T-cell (primary cell): ENCODE measurements at regions not wholly inside any gene's neighbourhood (a gene's known extent, or its start where the extent isn't known, plus 50 kb on each side); places are given as distances from the start of the nearest gene placed in this dataset.

Experiments used
- ATAC-seq, 4 experiments: fragments of 200-7000 bp in 3 of 4; fragments of 150-1000 bp in 1 of 4; cut with Tn5 transposase; replicated peaks in 1 of 4; 1 replicate in 3 of 4; 2 replicates in 1 of 4; pipeline ENCODE4 v1.10.0; 2021; ENCODE audit warnings: moderate library complexity in 3 of 4, mild to moderate bottlenecking in 2 of 4, moderate number of reproducible peaks in 1 of 4
- CTCF ChIA-PET, 2 donors: fragments of 300-600 bp; sonication (Branson Sonifier 250); formaldehyde crosslinking; loops; one replicate each; lab custom pipeline; 2022; ENCODE audit warnings: antibody characterized with exemption in 2 of 2; lab: Charles Lee
- POLR2A ChIA-PET, 2 donors: fragments of 300-600 bp; sonication (Branson Sonifier 250); formaldehyde crosslinking; loops; one replicate each; lab custom pipeline; 2022; ENCODE audit warnings: antibody characterized with exemption in 2 of 2; lab: Charles Lee
- DNase-seq, 35 experiments: peaks; one replicate each; pipeline versions ENCODE4 v3.0.0 to v3.0.0-alpha.2; 2013 to 2023
- H3K27ac ChIP-seq: one replicate; pipeline ENCODE4 v1.5.1; 2013; ENCODE audit warnings: low read length
- H3K27me3 ChIP-seq, 2 experiments: replicated peaks in 1 of 2; 1 replicate in 1 of 2; 2 replicates in 1 of 2; pipeline versions ENCODE4 v1.6.1 to v1.7.0; 2013; ENCODE audit warnings: low read length in 1 of 2, mixed read lengths in 1 of 2; ENCODE audit not compliant: control insufficient read depth in 2 of 2, insufficient read depth in 2 of 2; ENCODE audit errors: extremely low read depth in 1 of 2
- H3K36me3 ChIP-seq, 2 donors: 1 replicate in 1 of 2; 2 replicates in 1 of 2; pipeline versions ENCODE4 v1.6.1 to v1.7.0; 2013; ENCODE audit warnings: low read length in 1 of 2; ENCODE audit not compliant: control insufficient read depth in 2 of 2, insufficient read depth in 1 of 2; ENCODE audit errors: extremely low read depth in 1 of 2
- H3K4me1 ChIP-seq, 2 experiments: 1 replicate in 1 of 2; 2 replicates in 1 of 2; pipeline versions ENCODE4 v1.6.1 to v1.7.0; 2013; ENCODE audit warnings: low read length in 2 of 2, mixed read lengths in 1 of 2; ENCODE audit not compliant: insufficient read depth in 2 of 2, control insufficient read depth in 1 of 2; ENCODE audit errors: extremely low read depth in 1 of 2
- H3K4me3 ChIP-seq, 2 donors: 1 replicate in 1 of 2; 2 replicates in 1 of 2; pipeline versions ENCODE4 v1.5.1 to v1.7.0; 2013; ENCODE audit warnings: mild to moderate bottlenecking in 2 of 2, low read length in 1 of 2, moderate library complexity in 1 of 2; ENCODE audit not compliant: control insufficient read depth in 1 of 2; ENCODE audit errors: extremely low read depth in 1 of 2
- H3K9me3 ChIP-seq: 2 replicates; pipeline ENCODE4 v1.7.0; 2013
- H3K27ac Mint-ChIP-seq, 2 donors: one replicate each; pipeline ENCODE4 v1.8.0; 2020 to 2021; ENCODE audit warnings: mild to moderate bottlenecking in 2 of 2, mixed read lengths in 2 of 2
- H3K27me3 Mint-ChIP-seq, 2 donors: one replicate each; pipeline ENCODE4 v1.8.0; 2021 to 2022; ENCODE audit warnings: mixed read lengths in 2 of 2
- H3K36me3 Mint-ChIP-seq: one replicate; pipeline ENCODE4 v1.8.0; 2021; ENCODE audit warnings: mixed read lengths
- H3K4me1 Mint-ChIP-seq, 3 donors: one replicate each; pipeline ENCODE4 v1.8.0; 2020 to 2022; ENCODE audit warnings: mixed read lengths in 3 of 3, mild to moderate bottlenecking in 1 of 3
- H3K4me3 Mint-ChIP-seq, 3 donors: one replicate each; pipeline ENCODE4 v1.8.0; 2020 to 2022; ENCODE audit warnings: mild to moderate bottlenecking in 3 of 3, mixed read lengths in 3 of 3, moderate library complexity in 3 of 3
- H3K9me3 Mint-ChIP-seq, 3 donors: one replicate each; pipeline ENCODE4 v1.8.0; 2020 to 2022; ENCODE audit warnings: mixed read lengths in 3 of 3
- WGBS: methylation state at CpG from one replicate; pipeline ENCODE4 v1.1.5; 2013; ENCODE audit warnings: missing lambda C conversion rate; ENCODE audit not compliant: insufficient coverage; 5-methylcytosine and 5-hydroxymethylcytosine counted together

GRCh38 chr20:40244286-40244685, 444.8 kb downstream of the MAFB start:
- Histone ChIP-seq H3K4me1 (no peaks in the 10 kb centered on the region), H3K4me3 (no peak overlapping the region), H3K9me3 (no peaks in the 10 kb centered on the region), H3K27me3 (no peaks in the 10 kb centered on the region), H3K36me3 (no peaks in the 10 kb centered on the region), H3K27ac (no peak overlapping the region)
- H3K27me3 Mint-ChIP-seq: peaks cover 0 to 3% of the 10 kb centered on the region in 2 donors
- 84% methylated on average over 3 of the region's 4 CpGs for WGBS
- H3K9me3 Mint-ChIP-seq: peaks cover 0 to 3% (median 0%) of the 10 kb centered on the region in 3 donors
- ChIA-PET POLR2A (no interaction called here), CTCF (no interaction called here)
- no peaks in the 10 kb centered on the region for H3K36me3 Mint-ChIP-seq
- no peak overlapping the region for H3K27ac Mint-ChIP-seq
- no peak overlapping the region for H3K4me3 Mint-ChIP-seq
- ATAC-seq: no peak
- no peak for DNase-seq
- H3K4me1 Mint-ChIP-seq: no peaks in the 10 kb centered on the region

DNA sequence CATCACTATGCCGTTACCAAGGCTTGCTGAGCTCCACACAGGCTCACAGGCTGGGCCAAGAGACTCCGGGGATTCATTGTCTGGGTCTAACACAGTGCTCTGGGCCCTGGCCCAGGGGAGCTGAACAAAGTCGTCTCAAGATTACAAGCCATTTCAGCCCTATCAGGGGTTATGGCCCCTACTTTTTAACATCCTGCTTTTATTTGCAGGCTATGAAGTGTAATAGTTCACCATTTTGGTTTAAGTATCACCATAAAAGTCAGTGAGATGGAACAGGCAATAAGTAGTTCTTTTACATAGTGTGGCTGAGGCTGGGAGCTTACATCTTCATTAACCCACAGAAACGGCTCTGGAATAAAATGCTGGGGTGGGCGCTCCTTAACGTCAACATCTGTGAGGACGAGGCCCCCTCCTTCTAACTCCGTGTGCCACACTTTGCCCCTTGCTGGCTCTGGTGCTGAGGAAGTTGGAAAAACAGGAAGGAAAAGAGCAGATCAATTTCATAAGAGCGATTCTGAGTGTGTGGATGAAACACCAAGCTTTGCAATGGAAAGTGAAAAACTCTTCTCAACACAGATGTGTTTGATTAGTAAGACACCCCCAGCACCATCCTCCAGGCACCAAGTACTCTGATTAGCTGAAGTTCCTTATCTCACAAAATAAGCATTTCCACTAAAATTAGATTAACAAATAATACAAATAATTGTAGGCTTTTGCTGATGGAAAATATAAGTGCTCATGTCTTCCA, 447.3 kb downstream of the MAFB start:
- no peak overlapping the region for H3K27ac Mint-ChIP-seq
- peaks cover 0 to under 1% (median 0%) of the 10 kb centered on the region in 3 donors for H3K9me3 Mint-ChIP-seq
- no peaks in the 10 kb centered on the region for H3K27me3 ChIP-seq

GRCh38 chr20:40238511-40238910, 450.5 kb downstream of the MAFB start:
- Histone ChIP-seq H3K4me3 (no peak overlapping the region), H3K27me3 (no peaks in the 10 kb centered on the region), H3K36me3 (no peaks in the 10 kb centered on the region), H3K9me3 (no peaks in the 10 kb centered on the region), H3K4me1 (no peaks in the 10 kb centered on the region), H3K27ac (no peak overlapping the region)
- ChIA-PET POLR2A (no interaction called here), CTCF (no interaction called here)
- Mint-ChIP-seq H3K27ac (no peak overlapping the region), H3K4me1 (no peaks in the 10 kb centered on the region), H3K27me3 (peaks cover 0 to 8% of the 10 kb centered on the region in 2 donors), H3K36me3 (no peaks in the 10 kb centered on the region), H3K4me3 (no peak overlapping the region), H3K9me3 (peaks cover 0 to 2% (median 0%) of the 10 kb centered on the region in 3 donors)
- no CpG with 5 or more reads among the region's 3 CpGs for WGBS
- ATAC-seq (no peak), DNase-seq (no peak)

More for the DNA sequence above, 447.3 kb downstream of the MAFB start:
- DNase-seq (no peak), ATAC-seq (no peak)
- Histone ChIP-seq H3K27ac (no peak overlapping the region), H3K36me3 (no peaks in the 10 kb centered on the region), H3K9me3 (no peaks in the 10 kb centered on the region), H3K4me3 (no peak overlapping the region), H3K4me1 (no peaks in the 10 kb centered on the region)
- ChIA-PET POLR2A (no interaction called here), CTCF (interaction anchor here in 1 of 2 donors (0.6 kb wide), 1 partner anchor 1963 kb away, joined by 5 read pairs; no protein-coding TSS in a partner anchor)
- no peaks in the 10 kb centered on the region for H3K4me1 Mint-ChIP-seq
- no peak overlapping the region for H3K4me3 Mint-ChIP-seq
- peaks cover 0 to 3% of the 10 kb centered on the region in 2 donors for H3K27me3 Mint-ChIP-seq
- H3K36me3 Mint-ChIP-seq: no peaks in the 10 kb centered on the region
- WGBS: 78% methylated on average over 2 of the region's 9 CpGs

GRCh38 chr20:40234593-40234992, 454.4 kb downstream of the MAFB start:
- Mint-ChIP-seq H3K4me1 (no peaks in the 10 kb centered on the region), H3K27me3 (peaks cover 0 to 12% of the 10 kb centered on the region in 2 donors), H3K27ac (no peak overlapping the region), H3K4me3 (no peak overlapping the region), H3K9me3 (peaks cover 0 to 2% (median 0%) of the 10 kb centered on the region in 3 donors), H3K36me3 (no peaks in the 10 kb centered on the region)
- DNase-seq: no peak
- Histone ChIP-seq H3K4me3 (no peak overlapping the region), H3K9me3 (no peaks in the 10 kb centered on the region), H3K27me3 (peaks cover 0 to 4% of the 10 kb centered on the region in 2 experiments), H3K27ac (no peak overlapping the region), H3K36me3 (no peaks in the 10 kb centered on the region), H3K4me1 (no peaks in the 10 kb centered on the region)
- CTCF ChIA-PET: no interaction called here
- no peak for ATAC-seq
- no CpG with 5 or more reads among the region's 3 CpGs for WGBS
- POLR2A ChIA-PET: no interaction called here

GRCh38 chr20:40233406-40233805, 455.6 kb downstream of the MAFB start:
- Mint-ChIP-seq H3K4me3 (no peak overlapping the region), H3K27me3 (peaks cover 0 to 12% of the 10 kb centered on the region in 2 donors), H3K9me3 (peaks cover 0 to 2% (median 0%) of the 10 kb centered on the region in 3 donors), H3K27ac (no peak overlapping the region), H3K36me3 (no peaks in the 10 kb centered on the region), H3K4me1 (no peaks in the 10 kb centered on the region)
- no peak for DNase-seq
- WGBS: no CpG with 5 or more reads among the region's 3 CpGs
- peaks cover 0 to 4% of the 10 kb centered on the region in 2 experiments for H3K27me3 ChIP-seq
- no peaks in the 10 kb centered on the region for H3K9me3 ChIP-seq
- H3K4me3 ChIP-seq: no peak overlapping the region
- no peak overlapping the region for H3K27ac ChIP-seq
- ChIA-PET CTCF (no interaction called here), POLR2A (no interaction called here)
- no peak for ATAC-seq
- no peaks in the 10 kb centered on the region for H3K36me3 ChIP-seq
- no peaks in the 10 kb centered on the region for H3K4me1 ChIP-seq

- CTCF ChIA-PET: interaction anchor here in 1 of 2 donors (0.7 kb wide), 1 partner anchor 14 kb away, joined by 4 read pairs; no protein-coding TSS in a partner anchor
- ATAC-seq: no peak
- Histone ChIP-seq H3K4me3 (no peak overlapping the region), H3K4me1 (no peaks in the 10 kb centered on the region), H3K36me3 (no peaks in the 10 kb centered on the region), H3K27me3 (peaks cover 0 to 4% of the 10 kb centered on the region in 2 experiments), H3K9me3 (no peaks in the 10 kb centered on the region), H3K27ac (no peak overlapping the region)
- Mint-ChIP-seq H3K9me3 (peaks cover 0 to 2% (median 0%) of the 10 kb centered on the region in 3 donors), H3K36me3 (no peaks in the 10 kb centered on the region), H3K27ac (no peak overlapping the region), H3K4me1 (no peaks in the 10 kb centered on the region), H3K4me3 (no peak overlapping the region), H3K27me3 (peaks cover 0 to 12% of the 10 kb centered on the region in 2 donors)
- POLR2A ChIA-PET: no interaction called here
- no peak for DNase-seq
These were observed 456.3 kb downstream of the MAFB start for GRCh38 chr20:40232756-40233155.
